ENCODE measurements at regions not wholly inside any gene's neighbourhood (a gene's known extent, or its start where the extent isn't known, plus 50 kb on each side); places are given as distances from the start of the nearest gene placed in this dataset.

- peaks cover 0 to 3% (median 0%) of the 10 kb centered on the region in 5 donors for H3K27me3 ChIP-seq (ENCODE audit: control insufficient read depth in 5 of 5, insufficient read depth in 4 of 5, low read length in 5 of 5)
- no peaks in the 10 kb centered on the region for H3K36me3 ChIP-seq (ENCODE audit: control insufficient read depth in 5 of 5, insufficient read depth in 5 of 5, low read length in 5 of 5)
- no peaks in the 10 kb centered on the region for H3K9me3 ChIP-seq (ENCODE audit: control insufficient read depth in 5 of 5, low read length in 5 of 5)
- no peak overlapping the region for H3K9ac ChIP-seq (ENCODE audit: low read length in 5 of 5)
- H3K4me3 ChIP-seq (ENCODE audit: low read depth in 1 of 5, low read length in 5 of 5) = no peak overlapping the region
- no peak overlapping the region for H3K27ac ChIP-seq (ENCODE audit: low read depth, low read length)
- peaks cover 0 to 25% (median 4%) of the 10 kb centered on the region in 5 donors for H3K4me1 ChIP-seq (ENCODE audit: control insufficient read depth in 5 of 5, insufficient read depth in 5 of 5, low read length in 5 of 5)
Measured at GRCh38 chr11:13115380-13115675, 106.2 kb downstream of the RASSF10 start.

GRCh38 chr11:13116491-13116890, 107.4 kb downstream of the RASSF10 start:
- Histone ChIP-seq H3K27me3 (ENCODE audit: control insufficient read depth in 5 of 5, insufficient read depth in 4 of 5, low read length in 5 of 5) (peaks cover 0 to 3% (median 0%) of the 10 kb centered on the region in 5 donors), H3K27ac (ENCODE audit: low read depth, low read length) (no peak overlapping the region), H3K36me3 (ENCODE audit: control insufficient read depth in 5 of 5, insufficient read depth in 5 of 5, low read length in 5 of 5) (no peaks in the 10 kb centered on the region), H3K9ac (ENCODE audit: low read length in 5 of 5) (no peak overlapping the region), H3K4me3 (ENCODE audit: low read depth in 1 of 5, low read length in 5 of 5) (no peak overlapping the region), H3K9me3 (ENCODE audit: control insufficient read depth in 5 of 5, low read length in 5 of 5) (no peaks in the 10 kb centered on the region), H3K4me1 (ENCODE audit: control insufficient read depth in 5 of 5, insufficient read depth in 5 of 5, low read length in 5 of 5) (peaks cover 0 to 16% (median 0%) of the 10 kb centered on the region in 5 donors)

- no peak overlapping the region for H3K4me3 ChIP-seq (ENCODE audit: low read depth in 1 of 5, low read length in 5 of 5)
- peaks cover 0 to 9% (median 0%) of the 10 kb centered on the region in 5 donors for H3K4me1 ChIP-seq (ENCODE audit: control insufficient read depth in 5 of 5, insufficient read depth in 5 of 5, low read length in 5 of 5)
- H3K27ac ChIP-seq (ENCODE audit: low read depth, low read length) = no peak overlapping the region
- no peaks in the 10 kb centered on the region for H3K36me3 ChIP-seq (ENCODE audit: control insufficient read depth in 5 of 5, insufficient read depth in 5 of 5, low read length in 5 of 5)
- peaks cover 0 to 3% (median 0%) of the 10 kb centered on the region in 5 donors for H3K27me3 ChIP-seq (ENCODE audit: control insufficient read depth in 5 of 5, insufficient read depth in 4 of 5, low read length in 5 of 5)
- H3K9ac ChIP-seq (ENCODE audit: low read length in 5 of 5) = no peak overlapping the region
- H3K9me3 ChIP-seq (ENCODE audit: control insufficient read depth in 5 of 5, low read length in 5 of 5) = no peaks in the 10 kb centered on the region
Measured at GRCh38 chr11:13117344-13117743, 108.2 kb downstream of the RASSF10 start.

GRCh38 chr11:13118194-13118593, 109.1 kb downstream of the RASSF10 start:
- Histone ChIP-seq H3K36me3 (ENCODE audit: control insufficient read depth in 5 of 5, insufficient read depth in 5 of 5, low read length in 5 of 5) (no peaks in the 10 kb centered on the region), H3K9ac (ENCODE audit: low read length in 5 of 5) (no peak overlapping the region), H3K27ac (ENCODE audit: low read depth, low read length) (no peak overlapping the region), H3K9me3 (ENCODE audit: control insufficient read depth in 5 of 5, low read length in 5 of 5) (peaks cover 0 to 6% (median 0%) of the 10 kb centered on the region in 5 donors), H3K27me3 (ENCODE audit: control insufficient read depth in 5 of 5, insufficient read depth in 4 of 5, low read length in 5 of 5) (peaks cover 0 to 3% (median 0%) of the 10 kb centered on the region in 5 donors), H3K4me3 (ENCODE audit: low read depth in 1 of 5, low read length in 5 of 5) (no peak overlapping the region), H3K4me1 (ENCODE audit: control insufficient read depth in 5 of 5, insufficient read depth in 5 of 5, low read length in 5 of 5) (peaks cover 0 to 5% (median 0%) of the 10 kb centered on the region in 5 donors)

- Histone ChIP-seq H3K36me3 (ENCODE audit: control insufficient read depth in 5 of 5, insufficient read depth in 5 of 5, low read length in 5 of 5) (no peaks in the 10 kb centered on the region), H3K4me1 (ENCODE audit: control insufficient read depth in 5 of 5, insufficient read depth in 5 of 5, low read length in 5 of 5) (peaks cover 0 to 5% (median 0%) of the 10 kb centered on the region in 5 donors), H3K9ac (ENCODE audit: low read length in 5 of 5) (no peak overlapping the region), H3K27me3 (ENCODE audit: control insufficient read depth in 5 of 5, insufficient read depth in 4 of 5, low read length in 5 of 5) (peaks cover 0 to 3% (median 0%) of the 10 kb centered on the region in 5 donors), H3K9me3 (ENCODE audit: control insufficient read depth in 5 of 5, low read length in 5 of 5) (peaks cover 0 to 8% (median 0%) of the 10 kb centered on the region in 5 donors), H3K27ac (ENCODE audit: low read depth, low read length) (no peak overlapping the region), H3K4me3 (ENCODE audit: low read depth in 1 of 5, low read length in 5 of 5) (no peak overlapping the region)
Measured at GRCh38 chr11:13118650-13119049, 109.5 kb downstream of the RASSF10 start.

- Histone ChIP-seq H3K36me3 (ENCODE audit: control insufficient read depth in 5 of 5, insufficient read depth in 5 of 5, low read length in 5 of 5) (no peaks in the 10 kb centered on the region), H3K9me3 (ENCODE audit: control insufficient read depth in 5 of 5, low read length in 5 of 5) (peaks cover 0 to 8% (median 0%) of the 10 kb centered on the region in 5 donors), H3K4me3 (ENCODE audit: low read depth in 1 of 5, low read length in 5 of 5) (no peak overlapping the region), H3K4me1 (ENCODE audit: control insufficient read depth in 5 of 5, insufficient read depth in 5 of 5, low read length in 5 of 5) (peaks cover 0 to 5% (median 0%) of the 10 kb centered on the region in 5 donors), H3K27ac (ENCODE audit: low read depth, low read length) (no peak overlapping the region), H3K27me3 (ENCODE audit: control insufficient read depth in 5 of 5, insufficient read depth in 4 of 5, low read length in 5 of 5) (peaks cover 0 to 3% (median 0%) of the 10 kb centered on the region in 5 donors), H3K9ac (ENCODE audit: low read length in 5 of 5) (no peak overlapping the region)
Measured at GRCh38 chr11:13119361-13119760, 110.2 kb downstream of the RASSF10 start.

GRCh38 chr11:13119941-13120520, 110.9 kb downstream of the RASSF10 start:
- no peak overlapping the region for H3K27ac ChIP-seq (ENCODE audit: low read depth, low read length)
- H3K27me3 ChIP-seq (ENCODE audit: control insufficient read depth in 5 of 5, insufficient read depth in 4 of 5, low read length in 5 of 5) = peaks cover 0 to 3% (median 0%) of the 10 kb centered on the region in 5 donors
- peaks cover 0 to 8% (median 0%) of the 10 kb centered on the region in 5 donors for H3K9me3 ChIP-seq (ENCODE audit: control insufficient read depth in 5 of 5, low read length in 5 of 5)
- H3K36me3 ChIP-seq (ENCODE audit: control insufficient read depth in 5 of 5, insufficient read depth in 5 of 5, low read length in 5 of 5) = no peaks in the 10 kb centered on the region
- H3K4me1 ChIP-seq (ENCODE audit: control insufficient read depth in 5 of 5, insufficient read depth in 5 of 5, low read length in 5 of 5) = peaks cover 0 to 5% (median 0%) of the 10 kb centered on the region in 5 donors
- no peak overlapping the region for H3K4me3 ChIP-seq (ENCODE audit: low read depth in 1 of 5, low read length in 5 of 5)
- no peak overlapping the region for H3K9ac ChIP-seq (ENCODE audit: low read length in 5 of 5)

GRCh38 chr11:13120691-13121090, 111.6 kb downstream of the RASSF10 start:
- Histone ChIP-seq H3K9me3 (ENCODE audit: control insufficient read depth in 5 of 5, low read length in 5 of 5) (peaks cover 0 to 8% (median 0%) of the 10 kb centered on the region in 5 donors), H3K4me1 (ENCODE audit: control insufficient read depth in 5 of 5, insufficient read depth in 5 of 5, low read length in 5 of 5) (peaks cover 0 to 5% (median 0%) of the 10 kb centered on the region in 5 donors), H3K27ac (ENCODE audit: low read depth, low read length) (no peak overlapping the region), H3K4me3 (ENCODE audit: low read depth in 1 of 5, low read length in 5 of 5) (no peak overlapping the region), H3K27me3 (ENCODE audit: control insufficient read depth in 5 of 5, insufficient read depth in 4 of 5, low read length in 5 of 5) (peaks cover 0 to 3% (median 0%) of the 10 kb centered on the region in 5 donors), H3K36me3 (ENCODE audit: control insufficient read depth in 5 of 5, insufficient read depth in 5 of 5, low read length in 5 of 5) (no peaks in the 10 kb centered on the region), H3K9ac (ENCODE audit: low read length in 5 of 5) (no peak overlapping the region)

- Histone ChIP-seq H3K9ac (ENCODE audit: low read length in 5 of 5) (no peak overlapping the region), H3K9me3 (ENCODE audit: control insufficient read depth in 5 of 5, low read length in 5 of 5) (peaks cover 0 to 10% (median 0%) of the 10 kb centered on the region in 5 donors), H3K4me1 (ENCODE audit: control insufficient read depth in 5 of 5, insufficient read depth in 5 of 5, low read length in 5 of 5) (no peaks in the 10 kb centered on the region), H3K36me3 (ENCODE audit: control insufficient read depth in 5 of 5, insufficient read depth in 5 of 5, low read length in 5 of 5) (no peaks in the 10 kb centered on the region), H3K4me3 (ENCODE audit: low read depth in 1 of 5, low read length in 5 of 5) (no peak overlapping the region), H3K27me3 (ENCODE audit: control insufficient read depth in 5 of 5, insufficient read depth in 4 of 5, low read length in 5 of 5) (no peaks in the 10 kb centered on the region), H3K27ac (ENCODE audit: low read depth, low read length) (no peak overlapping the region)
Measured at GRCh38 chr11:13126430-13126829, 117.3 kb downstream of the RASSF10 start.

- no peaks in the 10 kb centered on the region for H3K27me3 ChIP-seq (ENCODE audit: control insufficient read depth in 5 of 5, insufficient read depth in 4 of 5, low read length in 5 of 5)
- H3K27ac ChIP-seq (ENCODE audit: low read depth, low read length) = no peak overlapping the region
- H3K9me3 ChIP-seq (ENCODE audit: control insufficient read depth in 5 of 5, low read length in 5 of 5) = peaks cover 0 to 12% (median 0%) of the 10 kb centered on the region in 5 donors
- H3K36me3 ChIP-seq (ENCODE audit: control insufficient read depth in 5 of 5, insufficient read depth in 5 of 5, low read length in 5 of 5) = no peaks in the 10 kb centered on the region
- H3K4me3 ChIP-seq (ENCODE audit: low read depth in 1 of 5, low read length in 5 of 5) = no peak overlapping the region
- H3K4me1 ChIP-seq (ENCODE audit: control insufficient read depth in 5 of 5, insufficient read depth in 5 of 5, low read length in 5 of 5) = no peaks in the 10 kb centered on the region
- no peak overlapping the region for H3K9ac ChIP-seq (ENCODE audit: low read length in 5 of 5)
Measured at GRCh38 chr11:13127161-13127560, 118.0 kb downstream of the RASSF10 start.

Data from subcutaneous abdominal adipose tissue (tissue), 5 donors.